ENCODE measurements at regions not wholly inside any gene's neighbourhood (a gene's known extent, or its start where the extent isn't known, plus 50 kb on each side); places are given as distances from the start of the nearest gene placed in this dataset.
"Not testable (repeated sequence)": the region's sequence is repeated elsewhere in the genome, so short reads cannot be mapped to it uniquely, and the experiment has no call there.

GRCh38 chr2:126952216-126952615 is 53.5 kb downstream of the TEX51 start:
- no peak for DNase-seq

GRCh38 chr2:126953483-126953882 is 54.8 kb downstream of the TEX51 start:
- no peak for DNase-seq

- no peak for DNase-seq
These were observed 56.1 kb downstream of the TEX51 start for GRCh38 chr2:126954831-126955230.

- DNase-seq: not testable (repeated sequence)
These were observed 58.1 kb downstream of the TEX51 start for GRCh38 chr2:126956773-126957172.

GRCh38 chr2:126963390-126963789 is 64.7 kb downstream of the TEX51 start:
- no peak for DNase-seq

GRCh38 chr2:126966601-126967000 is 67.9 kb downstream of the TEX51 start:
- no peak for DNase-seq

GRCh38 chr2:126970583-126970982 is 71.9 kb downstream of the TEX51 start:
- no peak for DNase-seq

GRCh38 chr2:126971162-126971480 is 72.4 kb downstream of the TEX51 start:
- no peak for DNase-seq

- DNase-seq: peak; percentile 62 to 67
These were observed 73.0 kb downstream of the TEX51 start for GRCh38 chr2:126971481-126972278.

- no peak for DNase-seq
These were observed 73.6 kb downstream of the TEX51 start for GRCh38 chr2:126972279-126972626.

GRCh38 chr2:126973745-126974144 is 75.1 kb downstream of the TEX51 start:
- DNase-seq: no peak

- DNase-seq: no peak
These were observed 77.3 kb downstream of the TEX51 start for GRCh38 chr2:126975671-126976655.

GRCh38 chr2:126976721-126977328 is 78.1 kb downstream of the TEX51 start:
- DNase-seq: no peak

- DNase-seq: no peak
These were observed 79.6 kb downstream of the TEX51 start for GRCh38 chr2:126978333-126978732.

- DNase-seq: no peak
These were observed 80.6 kb downstream of the TEX51 start for GRCh38 chr2:126979039-126980003.

GRCh38 chr2:126981476-126981875 is 82.8 kb downstream of the TEX51 start:
- no peak for DNase-seq

GRCh38 chr2:126982935-126983334 is 84.2 kb downstream of the TEX51 start:
- DNase-seq: no peak

GRCh38 chr2:126986631-126987187 is 88.0 kb downstream of the TEX51 start:
- DNase-seq: no peak

GRCh38 chr2:126988482-126988881 is 89.8 kb downstream of the TEX51 start:
- DNase-seq: no peak

- DNase-seq: not testable (repeated sequence)
These were observed 90.4 kb downstream of the TEX51 start for GRCh38 chr2:126989064-126989463.

- DNase-seq: no peak
These were observed 91.5 kb downstream of the TEX51 start for GRCh38 chr2:126990200-126990599.

Data from SHP77 (cell line).